ENCODE measurements at regions not wholly inside any gene's neighbourhood (a gene's known extent, or its start where the extent isn't known, plus 50 kb on each side); places are given as distances from the start of the nearest gene placed in this dataset.
"Not testable (repeated sequence)": the region's sequence is repeated elsewhere in the genome, so short reads cannot be mapped to it uniquely, and the experiment has no call there.

- Histone ChIP-seq H3K9me3 (ENCODE audit: low read depth) (no peaks in the 10 kb centered on the region), H3K9me2 (replicated peaks; ENCODE audit: insufficient read depth) (no peaks in the 10 kb centered on the region), H2AFZ (no peak overlapping the region), H3K4me1 (ENCODE audit: insufficient read depth) (no peaks in the 10 kb centered on the region), H3K36me3 (replicated peaks; ENCODE audit: insufficient read depth, low read depth) (no peaks in the 10 kb centered on the region), H4K20me1 (ENCODE audit: insufficient read depth, poor library complexity, severe bottlenecking) (no peaks in the 10 kb centered on the region), H3K27ac (no peak overlapping the region), H3K79me2 (no peaks in the 10 kb centered on the region), H3K4me3 (no peak overlapping the region), H3K4me2 (no peak overlapping the region), H3K27me3 (no peaks in the 10 kb centered on the region)
- DNase-seq (ENCODE audit: low spot score): no peak
- TF ChIP-seq CTCF (IDR thresholded peaks at IDR 0.05; ENCODE audit: poor library complexity) (no peak), EZH2phosphoT487 (IDR thresholded peaks at IDR 0.05; ENCODE audit: low read depth, severe bottlenecking, unreplicated experiment) (no peak), EZH2 (IDR thresholded peaks at IDR 0.05; ENCODE audit: borderline replicate concordance) (no peak)
- WGBS (ENCODE audit: low lambda C conversion rate, missing lambda C conversion rate): 83% methylated on average over 3 of the region's 3 CpGs
These were observed 340.7 kb downstream of the LMBRD1 start for GRCh38 chr6:69456086-69456485.

GRCh38 chr6:69454619-69455018, 342.2 kb downstream of the LMBRD1 start:
- not testable (repeated sequence) for H3K36me3 ChIP-seq (replicated peaks; ENCODE audit: insufficient read depth, low read depth); DNase-seq (ENCODE audit: low spot score); H3K9me3 ChIP-seq (ENCODE audit: low read depth); H3K4me1 ChIP-seq (ENCODE audit: insufficient read depth); H3K9me2 ChIP-seq (replicated peaks; ENCODE audit: insufficient read depth); H2AFZ ChIP-seq; H4K20me1 ChIP-seq (ENCODE audit: insufficient read depth, poor library complexity, severe bottlenecking); H3K4me2 ChIP-seq; H3K4me3 ChIP-seq; H3K27me3 ChIP-seq; H3K27ac ChIP-seq; H3K79me2 ChIP-seq
- WGBS (ENCODE audit: low lambda C conversion rate, missing lambda C conversion rate): 84% methylated on average over 2 of the region's 2 CpGs

- not testable (repeated sequence) for H2AFZ ChIP-seq; H4K20me1 ChIP-seq (ENCODE audit: insufficient read depth, poor library complexity, severe bottlenecking); H3K79me2 ChIP-seq; DNase-seq (ENCODE audit: low spot score); H3K4me3 ChIP-seq; H3K27ac ChIP-seq; H3K9me2 ChIP-seq (replicated peaks; ENCODE audit: insufficient read depth); H3K4me2 ChIP-seq; H3K4me1 ChIP-seq (ENCODE audit: insufficient read depth); H3K36me3 ChIP-seq (replicated peaks; ENCODE audit: insufficient read depth, low read depth); H3K9me3 ChIP-seq (ENCODE audit: low read depth); H3K27me3 ChIP-seq
- 73% methylated on average over 3 of the region's 3 CpGs for WGBS (ENCODE audit: low lambda C conversion rate, missing lambda C conversion rate)
These were observed 346.3 kb downstream of the LMBRD1 start for GRCh38 chr6:69450493-69450892.

- WGBS (ENCODE audit: low lambda C conversion rate, missing lambda C conversion rate): 93% methylated on average over 8 of the region's 8 CpGs
- Histone ChIP-seq H4K20me1 (ENCODE audit: insufficient read depth, poor library complexity, severe bottlenecking) (no peaks in the 10 kb centered on the region), H3K4me1 (ENCODE audit: insufficient read depth) (no peaks in the 10 kb centered on the region), H3K27ac (no peak overlapping the region), H3K9me3 (ENCODE audit: low read depth) (no peaks in the 10 kb centered on the region), H2AFZ (no peak overlapping the region), H3K79me2 (no peaks in the 10 kb centered on the region), H3K27me3 (no peaks in the 10 kb centered on the region), H3K36me3 (replicated peaks; ENCODE audit: insufficient read depth, low read depth) (no peaks in the 10 kb centered on the region), H3K4me2 (no peak overlapping the region), H3K9me2 (replicated peaks; ENCODE audit: insufficient read depth) (no peaks in the 10 kb centered on the region), H3K4me3 (no peak overlapping the region)
- no peak for DNase-seq (ENCODE audit: low spot score)
- TF ChIP-seq EZH2phosphoT487 (IDR thresholded peaks at IDR 0.05; ENCODE audit: low read depth, severe bottlenecking, unreplicated experiment): no peak
- TF ChIP-seq CTCF (IDR thresholded peaks at IDR 0.05; ENCODE audit: poor library complexity): no peak
- TF ChIP-seq EZH2 (IDR thresholded peaks at IDR 0.05; ENCODE audit: borderline replicate concordance): no peak
These were observed 346.9 kb downstream of the LMBRD1 start for GRCh38 chr6:69449887-69450286.

Measured in hepatocyte (in vitro differentiated cells).